ENCODE measurements at regions not wholly inside any gene's neighbourhood (a gene's known extent, or its start where the extent isn't known, plus 50 kb on each side); places are given as distances from the start of the nearest gene placed in this dataset.

DNA sequence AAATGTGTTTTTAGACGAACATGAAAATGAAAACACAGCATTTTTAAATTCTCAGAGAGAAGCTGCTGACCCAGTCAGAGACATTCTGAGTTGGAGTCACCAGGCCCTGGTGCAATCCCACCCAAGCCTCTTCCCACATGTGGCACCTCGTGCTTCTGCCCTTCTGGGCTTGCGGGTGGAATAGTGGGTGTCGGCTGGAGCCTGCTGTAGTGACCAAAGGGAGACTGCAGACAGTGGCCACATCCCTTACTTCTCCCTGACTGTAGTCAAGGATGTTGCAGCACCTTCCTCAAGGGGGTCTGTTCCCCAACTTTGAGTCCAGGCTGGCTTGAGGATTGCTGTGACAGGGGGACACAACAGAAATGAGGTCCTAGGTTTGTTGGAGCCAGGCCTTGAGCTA is 104.4 kb upstream of the GLI2 start (continued):
- TF ChIP-seq, protein P1, sequence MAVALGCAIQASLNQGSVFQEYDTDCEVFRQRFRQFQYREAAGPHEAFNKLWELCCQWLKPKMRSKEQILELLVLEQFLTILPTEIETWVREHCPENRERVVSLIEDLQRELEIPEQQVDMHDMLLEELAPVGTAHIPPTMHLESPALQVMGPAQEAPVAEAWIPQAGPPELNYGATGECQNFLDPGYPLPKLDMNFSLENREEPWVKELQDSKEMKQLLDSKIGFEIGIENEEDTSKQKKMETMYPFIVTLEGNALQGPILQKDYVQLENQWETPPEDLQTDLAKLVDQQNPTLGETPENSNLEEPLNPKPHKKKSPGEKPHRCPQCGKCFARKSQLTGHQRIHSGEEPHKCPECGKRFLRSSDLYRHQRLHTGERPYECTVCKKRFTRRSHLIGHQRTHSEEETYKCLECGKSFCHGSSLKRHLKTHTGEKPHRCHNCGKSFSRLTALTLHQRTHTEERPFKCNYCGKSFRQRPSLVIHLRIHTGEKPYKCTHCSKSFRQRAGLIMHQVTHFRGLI (CRISPR knock-in tag; IDR thresholded peaks at IDR 0.05): no peak
- TF ChIP-seq HEY1 (CRISPR knock-in tag; IDR thresholded peaks at IDR 0.05; ENCODE audit: borderline replicate concordance) (no peak), MEF2D (tag; conservative IDR thresholded peaks at IDR 0.05; ENCODE audit: low read depth) (no peak), SETDB1 (IDR thresholded peaks at IDR 0.05; ENCODE audit: low read length) (no peak), SRF (CRISPR knock-in tag; IDR thresholded peaks at IDR 0.05) (no peak), CBFA2T3 (IDR thresholded peaks at IDR 0.05) (no peak), SUPT5H (IDR thresholded peaks at IDR 0.05) (no peak), SIX5 (IDR thresholded peaks at IDR 0.05; ENCODE audit: borderline replicate concordance in 1 of 2, insufficient read depth in 1 of 2, low read depth in 1 of 2, low read length in 2 of 2) (no peak), NFRKB (IDR thresholded peaks at IDR 0.05; ENCODE audit: low read depth) (no peak)
- TF ChIP-seq, protein P2, sequence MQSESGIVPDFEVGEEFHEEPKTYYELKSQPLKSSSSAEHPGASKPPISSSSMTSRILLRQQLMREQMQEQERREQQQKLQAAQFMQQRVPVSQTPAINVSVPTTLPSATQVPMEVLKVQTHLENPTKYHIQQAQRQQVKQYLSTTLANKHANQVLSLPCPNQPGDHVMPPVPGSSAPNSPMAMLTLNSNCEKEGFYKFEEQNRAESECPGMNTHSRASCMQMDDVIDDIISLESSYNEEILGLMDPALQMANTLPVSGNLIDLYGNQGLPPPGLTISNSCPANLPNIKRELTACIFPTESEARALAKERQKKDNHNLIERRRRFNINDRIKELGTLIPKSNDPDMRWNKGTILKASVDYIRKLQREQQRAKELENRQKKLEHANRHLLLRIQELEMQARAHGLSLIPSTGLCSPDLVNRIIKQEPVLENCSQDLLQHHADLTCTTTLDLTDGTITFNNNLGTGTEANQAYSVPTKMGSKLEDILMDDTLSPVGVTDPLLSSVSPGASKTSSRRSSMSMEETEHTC (IDR thresholded peaks at IDR 0.05): no peak
- TF ChIP-seq, protein P3, sequence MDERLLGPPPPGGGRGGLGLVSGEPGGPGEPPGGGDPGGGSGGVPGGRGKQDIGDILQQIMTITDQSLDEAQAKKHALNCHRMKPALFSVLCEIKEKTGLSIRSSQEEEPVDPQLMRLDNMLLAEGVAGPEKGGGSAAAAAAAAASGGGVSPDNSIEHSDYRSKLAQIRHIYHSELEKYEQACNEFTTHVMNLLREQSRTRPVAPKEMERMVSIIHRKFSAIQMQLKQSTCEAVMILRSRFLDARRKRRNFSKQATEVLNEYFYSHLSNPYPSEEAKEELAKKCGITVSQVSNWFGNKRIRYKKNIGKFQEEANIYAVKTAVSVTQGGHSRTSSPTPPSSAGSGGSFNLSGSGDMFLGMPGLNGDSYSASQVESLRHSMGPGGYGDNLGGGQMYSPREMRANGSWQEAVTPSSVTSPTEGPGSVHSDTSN (CRISPR knock-in tag; IDR thresholded peaks at IDR 0.05; ENCODE audit: low read depth): no peak
- TF ChIP-seq, protein P3 (tag; conservative IDR thresholded peaks at IDR 0.05; ENCODE audit: low read depth): no peak
